LHCN-M2 (cell line): ENCODE measurements at regions not wholly inside any gene's neighbourhood (a gene's known extent, or its start where the extent isn't known, plus 50 kb on each side); places are given as distances from the start of the nearest gene placed in this dataset.
A peak's percentile ranks its signal among the peaks of the same experiment; 100 is the strongest.

Experiments
- DNase-seq: peaks from one replicate; pipeline ENCODE4 v3.0.0-alpha.2; 2012; ENCODE audit warnings: low read depth

DNA sequence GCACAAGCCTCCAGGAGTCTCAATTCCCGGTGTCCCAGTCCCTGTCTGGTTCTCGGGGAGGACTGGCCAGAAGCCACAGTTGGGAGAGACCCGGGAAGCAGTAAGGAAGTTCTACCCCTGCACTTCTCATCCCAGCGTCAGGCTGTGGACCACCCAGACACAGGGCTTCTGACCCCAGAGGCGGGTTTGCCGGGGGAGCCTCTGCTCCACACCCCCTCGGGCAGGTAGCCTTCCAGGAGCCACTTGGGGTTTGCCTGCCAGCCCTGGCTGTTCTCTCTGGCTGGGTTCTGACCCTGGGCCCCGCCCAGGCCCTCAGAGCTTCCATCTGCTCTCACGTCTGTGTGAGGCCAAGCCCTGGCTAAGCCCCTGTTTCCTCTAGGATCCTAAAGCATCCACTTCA, 94.4 kb upstream of the GPC1 start:
- no peak for DNase-seq

DNA sequence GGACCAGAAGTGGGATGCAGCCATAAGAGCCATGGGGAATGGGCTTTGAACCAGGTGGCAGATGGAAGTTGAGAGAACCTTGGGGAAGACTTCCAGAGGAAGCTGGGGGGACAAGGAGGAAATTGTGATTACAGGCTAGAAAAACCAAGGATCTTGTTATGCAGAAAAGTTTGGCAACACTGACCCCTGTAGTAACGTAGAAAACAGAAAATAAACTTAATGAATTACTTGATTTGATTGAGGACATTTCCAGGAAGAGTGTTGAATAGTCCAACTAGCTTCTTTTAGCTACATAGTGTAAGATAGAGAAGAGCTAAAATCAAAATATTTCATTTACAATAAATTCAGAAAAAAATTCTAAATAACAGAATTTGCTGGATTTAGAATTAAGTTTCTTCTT, 91.9 kb upstream of the GPC1 start:
- DNase-seq: no peak

- no peak for DNase-seq
Observed at GRCh38 chr2:240344904-240345303, 90.6 kb upstream of the GPC1 start.

- DNase-seq: no peak
Observed at GRCh38 chr2:240346015-240346752, 89.3 kb upstream of the GPC1 start.

- DNase-seq: no peak
Observed at GRCh38 chr2:240346753-240347372, 88.6 kb upstream of the GPC1 start.

DNA sequence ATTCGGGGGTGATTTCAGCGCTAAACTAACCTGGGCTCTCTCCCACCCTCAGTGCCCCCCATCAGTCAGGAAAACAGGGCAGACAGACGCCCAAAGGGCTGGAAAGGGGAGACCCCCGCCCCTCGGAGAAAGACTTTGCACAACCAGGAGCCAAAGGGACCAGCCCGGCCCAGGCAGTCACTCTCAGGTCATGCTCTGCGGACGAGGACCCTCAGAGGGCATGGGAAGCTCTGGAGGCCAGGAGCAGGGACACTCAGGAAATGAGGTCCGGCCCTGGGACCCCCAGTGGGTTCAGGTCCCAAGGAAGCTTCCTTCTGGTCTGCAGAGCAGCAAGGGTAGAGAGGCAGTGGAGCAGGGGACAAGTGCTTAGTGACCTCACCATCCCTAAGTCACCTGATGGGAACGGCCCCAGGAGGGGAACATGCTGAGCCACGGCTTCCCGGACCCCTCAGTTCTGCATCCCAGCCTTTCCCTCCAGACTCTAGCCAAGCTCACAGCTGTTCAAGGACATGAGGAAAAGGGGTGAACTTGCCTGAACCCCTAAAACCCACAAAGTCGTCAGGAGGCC, 88.0 kb upstream of the GPC1 start:
- DNase-seq: no peak

DNA sequence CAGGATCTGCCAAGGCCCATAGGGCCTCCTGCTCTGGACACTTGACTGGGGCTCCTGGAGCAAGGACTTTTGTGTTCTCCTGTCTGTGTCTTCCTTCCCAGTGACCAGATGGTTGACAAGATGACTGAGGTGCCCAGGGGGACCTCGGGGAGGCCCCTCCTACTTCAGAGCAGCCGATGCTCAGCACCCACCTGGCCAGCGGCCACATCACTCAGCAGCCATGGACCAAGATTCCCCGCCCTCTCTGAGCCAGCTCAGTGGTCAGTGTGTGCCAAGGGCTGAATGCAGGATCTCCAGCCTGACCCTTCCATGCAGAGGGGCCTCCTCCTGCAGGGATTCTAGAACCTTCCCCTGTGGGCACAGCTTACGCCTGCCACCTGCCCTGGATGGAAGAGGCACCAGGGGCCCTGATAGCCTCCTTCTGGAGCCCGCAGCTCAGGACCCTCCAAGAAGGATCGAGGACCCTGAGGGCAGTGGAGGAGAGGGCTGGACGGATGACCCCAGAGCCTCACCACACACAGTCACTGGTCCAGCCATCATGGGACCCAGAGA, 87.4 kb upstream of the GPC1 start:
- DNase-seq: no peak

- DNase-seq: no peak
Observed at GRCh38 chr2:240348522-240348921, 86.9 kb upstream of the GPC1 start.

DNA sequence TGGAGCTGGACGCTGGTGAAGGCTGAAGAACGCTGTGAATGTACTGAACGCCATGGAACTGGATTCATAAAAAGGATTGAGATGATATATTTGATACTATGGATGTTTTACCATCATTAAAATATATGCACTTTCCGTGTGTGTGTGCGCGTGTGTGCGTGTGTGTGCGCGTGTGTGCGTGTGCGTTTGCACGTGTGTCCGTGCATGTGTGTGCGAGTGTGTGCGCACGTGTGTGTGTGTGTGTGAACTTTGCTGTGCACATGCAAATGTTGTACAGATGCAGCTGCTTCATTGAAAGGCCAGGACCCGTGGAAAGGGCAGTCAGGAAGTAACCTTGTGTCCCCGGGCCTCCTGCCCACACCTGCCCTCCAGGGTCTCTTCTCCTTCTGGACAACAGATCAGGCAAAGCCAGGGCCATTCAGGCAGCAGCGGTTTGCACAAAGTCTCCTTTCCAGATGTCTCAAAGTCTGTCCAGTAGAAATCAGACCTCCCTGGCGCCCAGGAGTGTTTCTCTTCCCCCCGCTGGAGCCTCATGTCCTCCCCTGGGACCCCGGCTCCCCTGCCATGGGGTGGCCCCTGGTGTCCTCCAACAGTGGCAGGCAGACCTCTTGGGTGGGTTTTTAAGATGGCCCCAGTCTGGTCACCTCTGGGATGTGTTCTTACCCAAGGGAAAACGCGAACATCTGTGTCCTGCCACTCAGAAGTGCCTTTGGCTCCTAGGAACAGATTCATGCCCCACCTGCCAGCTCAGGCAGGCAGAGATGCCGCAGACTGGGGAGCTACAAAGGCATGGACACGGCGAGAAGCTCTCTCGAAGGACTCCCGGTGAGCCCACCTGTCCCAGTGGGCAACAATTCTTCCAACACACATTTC, 86.1 kb upstream of the GPC1 start:
- DNase-seq: no peak

DNA sequence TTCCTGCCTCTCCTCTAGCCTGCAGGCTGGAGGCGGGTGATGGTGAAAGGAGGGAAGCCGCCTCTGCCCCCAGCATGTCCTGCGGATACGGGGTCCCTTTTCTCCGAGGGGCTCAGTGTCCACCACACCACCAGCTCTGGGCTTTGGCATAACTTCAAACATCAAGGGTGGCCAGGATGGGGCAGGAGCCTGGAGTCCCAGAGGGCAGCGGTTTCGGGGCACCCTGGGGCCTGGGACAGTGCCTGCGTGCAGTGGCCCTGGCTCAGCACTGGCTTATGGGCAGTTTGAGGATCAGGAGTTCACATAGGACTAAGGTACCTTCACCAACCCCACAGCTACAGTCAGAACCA, 85.5 kb upstream of the GPC1 start:
- no peak for DNase-seq

DNA sequence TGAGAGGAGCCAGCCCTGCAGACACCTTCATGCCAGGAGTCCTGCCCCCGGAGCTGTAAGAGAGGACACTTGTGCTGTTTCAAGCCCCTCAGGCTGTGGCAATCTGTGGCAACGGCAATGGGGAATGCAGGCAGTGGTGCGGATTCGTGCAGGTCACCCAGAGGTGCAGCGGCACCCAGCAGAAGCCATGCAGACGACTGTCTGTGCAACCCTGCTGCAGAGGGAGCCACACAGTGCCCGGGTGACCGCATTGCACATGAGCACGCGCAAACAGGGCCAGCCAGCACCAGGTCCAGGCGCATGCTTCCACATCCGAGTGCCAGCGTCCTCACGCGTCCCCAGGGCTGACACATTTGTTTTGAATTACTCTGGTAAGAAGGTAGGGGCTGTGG, 84.8 kb upstream of the GPC1 start:
- DNase-seq: no peak

DNA sequence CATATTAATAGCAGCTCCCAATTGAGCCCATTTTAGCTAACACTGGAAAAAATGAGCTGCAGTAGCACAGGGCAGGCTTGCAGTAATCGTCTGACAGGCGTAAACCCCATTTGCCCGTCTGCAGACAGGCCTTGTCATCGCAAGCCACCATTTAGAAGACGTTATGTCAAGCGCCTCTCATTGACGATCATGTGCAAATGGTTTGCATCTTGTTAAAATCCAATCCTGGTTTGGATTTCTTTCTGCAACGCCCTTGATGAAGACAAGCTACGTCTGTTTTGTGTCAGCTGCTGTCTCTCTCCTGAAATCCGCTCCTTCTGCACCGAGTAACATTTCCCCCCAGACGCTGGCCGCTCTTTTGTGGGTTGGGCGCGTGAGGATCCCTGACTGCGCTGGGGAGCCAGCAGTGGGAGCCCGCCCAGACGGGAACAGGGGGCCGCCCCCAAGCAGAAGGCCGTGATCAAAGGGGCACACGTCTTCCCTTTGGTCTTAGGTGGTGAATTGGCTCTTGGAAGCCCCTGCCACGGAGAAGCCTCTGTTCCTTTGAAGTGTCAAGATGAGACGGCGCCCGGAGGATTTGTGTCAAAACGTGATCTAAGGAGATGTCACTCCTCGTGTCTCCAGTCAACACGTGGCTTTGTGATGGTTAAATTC, 84.2 kb upstream of the GPC1 start:
- no peak for DNase-seq

- no peak for DNase-seq
Observed at GRCh38 chr2:240351826-240352426, 83.5 kb upstream of the GPC1 start.

- DNase-seq: no peak
Observed at GRCh38 chr2:240353086-240353798, 82.2 kb upstream of the GPC1 start.

DNA sequence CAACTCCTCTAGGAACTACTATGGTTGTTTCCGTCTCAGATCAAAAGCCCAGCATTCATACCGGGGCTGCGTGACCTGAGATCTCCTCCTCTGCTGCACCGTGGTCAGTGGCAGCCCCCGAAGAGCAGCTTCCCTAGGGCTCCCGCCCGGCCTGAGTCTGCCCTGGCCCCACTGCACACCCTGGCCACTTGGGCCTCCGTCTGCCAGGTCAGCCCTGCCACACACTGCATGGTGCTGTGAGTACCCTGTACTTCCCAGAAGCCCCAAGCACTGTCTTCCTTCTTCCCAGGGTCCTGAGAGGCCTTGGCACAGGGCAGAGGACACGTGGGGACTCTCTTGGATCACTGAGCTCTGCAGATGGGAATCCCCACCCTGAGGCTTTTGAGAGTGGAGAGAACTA, 81.5 kb upstream of the GPC1 start:
- DNase-seq: no peak

DNA sequence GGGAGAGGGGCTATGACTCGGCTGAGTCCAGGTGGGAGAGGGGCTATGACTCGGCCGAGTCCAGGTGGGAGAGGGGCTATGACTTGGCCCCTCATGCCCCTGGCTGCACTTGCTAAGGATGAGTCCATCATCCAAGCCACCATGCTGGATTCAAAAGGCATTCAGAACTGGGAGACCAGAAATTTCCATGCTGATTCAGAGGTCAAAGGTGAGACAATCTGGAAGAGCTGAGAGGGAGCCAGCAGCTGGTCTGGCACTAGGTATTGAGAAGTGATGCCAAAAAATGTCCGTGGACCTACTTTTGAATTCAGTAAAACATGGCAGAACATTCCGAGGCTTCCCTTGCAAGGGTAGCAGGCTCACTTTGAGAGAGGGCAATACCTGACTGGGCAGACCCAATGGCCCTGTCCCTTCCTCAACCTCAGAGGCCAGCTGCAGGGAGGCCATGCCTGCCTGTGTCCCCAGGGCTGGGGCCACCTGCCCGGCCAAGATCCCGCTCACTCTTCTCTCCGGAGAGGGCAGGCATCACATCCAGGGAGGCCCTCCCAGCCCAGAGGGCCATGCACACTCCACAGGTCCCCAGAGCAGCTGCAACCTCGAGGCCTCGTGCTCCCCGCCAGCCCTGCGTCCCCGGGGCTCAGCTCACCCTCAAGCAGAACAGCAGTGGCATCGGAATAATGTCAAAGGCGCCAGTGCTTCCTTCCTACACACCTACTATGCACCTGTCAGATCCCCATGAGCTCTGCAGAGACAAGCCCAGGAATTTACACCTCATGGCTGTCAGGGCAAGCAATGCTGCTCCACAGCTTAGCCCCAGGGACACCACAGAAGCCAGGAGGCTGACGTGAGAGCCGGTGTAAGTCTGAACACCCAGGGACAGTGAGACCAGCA, 80.2 kb upstream of the GPC1 start:
- peak; percentile 74 for DNase-seq

GRCh38 chr2:240355962-240356361, 79.5 kb upstream of the GPC1 start:
- DNase-seq: no peak

- DNase-seq: no peak
Observed at GRCh38 chr2:240356700-240357640, 78.5 kb upstream of the GPC1 start.
